HG02642 (cell line): ENCODE measurements at regions not wholly inside any gene's neighbourhood (a gene's known extent, or its start where the extent isn't known, plus 50 kb on each side); places are given as distances from the start of the nearest gene placed in this dataset.

Experiments
- ATAC-seq: cut with Tn5 transposase; IDR thresholded peaks from one replicate; pipeline ENCODE4 v1.9.1; 2021; ENCODE audit warnings: mild to moderate bottlenecking; ENCODE audit not compliant: unreplicated experiment, poor library complexity

GRCh38 chr5:71939452-71940230 lies 167.6 kb upstream of the MAP1B start:
- ATAC-seq: no peak

- ATAC-seq: no peak
Measured at GRCh38 chr5:71943874-71944273, 163.4 kb upstream of the MAP1B start.

GRCh38 chr5:71945436-71945835 lies 161.8 kb upstream of the MAP1B start:
- no peak for ATAC-seq

- ATAC-seq: no peak
Measured at GRCh38 chr5:71946343-71947030, 160.8 kb upstream of the MAP1B start.

DNA sequence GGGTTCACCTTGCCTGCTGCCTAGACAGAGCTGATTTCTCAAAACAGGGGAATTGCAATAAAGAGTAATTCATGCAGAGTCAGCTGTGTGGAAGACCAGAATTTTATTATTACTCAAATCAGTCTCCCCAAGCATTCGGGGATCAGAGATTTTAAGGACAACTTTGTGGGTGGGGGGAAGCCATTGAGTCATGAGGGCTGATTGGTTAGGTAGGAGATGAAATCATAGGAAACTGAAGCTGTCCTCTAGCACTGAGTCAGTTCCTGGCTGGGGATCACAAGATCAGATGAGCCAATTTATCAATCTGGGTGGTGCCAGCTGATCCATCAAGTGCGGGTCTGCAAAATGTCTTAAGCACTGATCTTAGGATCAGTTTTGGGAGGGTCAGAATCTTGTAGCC lies 159.1 kb upstream of the MAP1B start:
- no peak for ATAC-seq

DNA sequence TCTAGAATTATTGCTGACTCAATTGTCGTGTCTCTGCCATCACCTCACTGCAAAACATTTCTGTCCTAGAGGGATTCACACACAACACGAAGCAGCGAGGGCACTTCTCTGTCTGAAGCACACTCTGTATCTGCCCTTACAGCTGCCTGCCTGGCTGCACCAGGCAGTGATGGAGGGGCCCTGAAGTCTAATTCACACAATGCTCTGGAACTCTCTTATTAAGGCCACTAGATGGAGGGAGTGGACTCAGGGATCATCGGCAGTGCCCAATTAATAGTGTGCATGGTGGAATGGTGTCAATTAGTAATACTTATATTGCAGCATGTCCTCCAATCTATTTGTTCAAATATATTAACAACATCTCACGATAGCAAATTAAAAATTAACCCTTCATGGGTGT lies 157.5 kb upstream of the MAP1B start:
- no peak for ATAC-seq

DNA sequence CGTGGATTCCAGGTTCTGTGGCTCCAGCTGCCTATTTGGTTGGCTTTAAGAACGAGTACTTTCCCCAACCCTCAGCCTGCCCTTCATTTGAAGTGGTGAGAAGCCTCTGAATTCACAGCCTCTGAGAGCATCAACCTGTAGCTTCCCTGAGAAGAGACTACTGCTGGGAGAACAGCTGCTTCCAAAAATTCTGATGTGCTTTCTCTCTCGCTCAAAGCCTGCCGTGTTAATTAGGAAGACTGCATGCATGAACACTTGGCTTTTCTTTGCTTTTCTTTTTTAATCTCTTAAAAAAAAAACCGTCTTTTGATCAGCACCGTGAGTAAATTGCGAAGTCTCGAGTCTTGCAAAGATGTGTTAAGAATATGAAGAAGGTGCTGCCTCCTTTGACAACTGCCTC lies 153.4 kb upstream of the MAP1B start:
- ATAC-seq: no peak

DNA sequence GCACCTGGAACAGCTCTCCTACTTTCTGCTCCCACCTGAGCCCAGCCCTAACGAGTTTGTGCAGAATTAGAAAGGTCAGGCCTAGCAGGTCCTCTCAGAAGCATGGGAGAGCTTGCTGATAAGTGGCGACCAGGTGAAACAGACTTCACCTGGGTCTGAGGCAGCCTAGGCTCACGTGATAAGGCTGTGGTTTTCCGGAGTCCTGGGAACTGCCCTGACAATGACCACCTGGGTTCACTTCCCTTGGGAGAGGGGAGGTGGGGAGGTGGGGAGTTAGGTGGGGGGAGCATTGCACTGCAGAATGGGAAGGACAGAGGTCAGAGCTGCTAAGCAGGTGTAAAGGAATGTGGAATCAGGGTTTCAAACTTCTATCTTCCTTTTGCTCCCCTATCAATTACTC lies 152.9 kb upstream of the MAP1B start:
- no peak for ATAC-seq

- no peak for ATAC-seq
Measured at GRCh38 chr5:71955723-71956122, 151.6 kb upstream of the MAP1B start.

- ATAC-seq: no peak
Measured at GRCh38 chr5:71957292-71957898, 149.9 kb upstream of the MAP1B start.

- no peak for ATAC-seq
Measured at GRCh38 chr5:71960195-71960594, 147.1 kb upstream of the MAP1B start.

GRCh38 chr5:71961786-71962185 lies 145.5 kb upstream of the MAP1B start:
- ATAC-seq: no peak

DNA sequence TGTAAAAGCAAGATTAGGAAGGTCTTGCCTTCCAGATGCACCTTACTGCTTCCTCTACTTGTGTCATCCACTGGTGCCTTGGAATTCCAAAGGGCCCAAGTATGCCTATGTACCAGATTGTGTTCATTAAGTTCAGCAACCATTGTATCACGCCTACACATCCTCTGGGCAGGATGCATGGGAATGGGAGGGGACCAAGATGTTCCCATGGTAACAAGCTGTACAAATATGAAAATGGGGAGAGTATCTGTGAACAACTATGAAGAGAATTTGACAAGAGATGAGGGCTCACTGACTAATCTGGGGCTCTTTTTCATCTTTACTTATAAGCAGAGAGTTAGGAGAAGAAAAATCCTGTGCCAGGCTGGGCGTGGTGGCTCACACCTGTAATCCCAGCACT lies 137.8 kb upstream of the MAP1B start:
- no peak for ATAC-seq

GRCh38 chr5:71971862-71972261 lies 135.4 kb upstream of the MAP1B start:
- ATAC-seq: no peak

DNA sequence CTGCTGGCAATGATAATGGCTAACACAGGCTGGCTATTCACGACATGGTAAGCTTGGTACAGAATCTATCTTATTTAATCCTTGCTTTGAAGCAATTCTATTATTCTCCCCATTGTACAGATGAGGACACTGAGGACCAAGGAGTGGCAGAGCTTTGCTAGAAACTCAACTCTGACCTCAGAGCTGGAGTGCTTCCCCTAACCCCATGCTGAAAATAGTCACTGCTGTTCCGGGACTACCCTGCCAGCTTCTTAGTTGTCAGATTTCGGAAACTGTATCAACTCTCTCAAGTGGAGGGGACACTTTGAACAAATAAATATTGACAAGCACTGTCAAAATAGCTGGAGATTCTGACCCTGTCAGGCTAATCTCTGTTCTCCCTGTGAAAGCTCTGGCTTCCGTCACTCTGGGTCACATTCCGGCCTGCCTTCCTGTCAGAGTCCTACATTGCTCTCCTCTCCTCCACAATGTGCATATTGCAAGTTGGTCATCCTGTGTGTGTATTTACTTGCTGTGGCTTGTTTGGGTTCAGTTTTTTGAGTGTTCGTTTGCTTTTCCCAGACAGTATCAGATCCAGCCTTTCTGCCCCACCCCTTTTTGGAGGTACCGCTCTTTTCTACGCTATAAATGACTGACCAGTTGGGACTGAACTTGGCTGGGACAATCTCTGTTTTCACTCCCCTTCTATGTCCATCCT lies 134.3 kb upstream of the MAP1B start:
- no peak for ATAC-seq

DNA sequence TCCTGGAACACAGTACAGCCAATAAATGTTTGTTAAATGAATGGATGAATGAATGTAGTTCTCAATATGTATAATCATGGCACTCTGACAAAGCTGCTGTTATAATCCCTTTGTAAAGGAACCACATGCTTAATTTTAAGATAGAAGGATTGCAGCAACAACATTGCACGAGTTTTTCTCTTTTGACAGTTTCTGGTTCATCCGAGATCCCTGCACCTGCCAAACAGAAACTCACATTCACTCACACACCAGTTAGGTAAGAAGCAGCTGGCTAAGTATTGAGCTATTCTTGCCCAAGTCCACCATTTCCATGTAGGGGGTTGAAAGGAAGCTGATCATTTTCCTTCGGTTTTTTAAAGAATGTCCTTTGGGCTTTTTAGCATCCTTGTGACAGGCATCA lies 133.7 kb upstream of the MAP1B start:
- no peak for ATAC-seq

GRCh38 chr5:71974165-71974564 lies 133.1 kb upstream of the MAP1B start:
- no peak for ATAC-seq

- no peak for ATAC-seq
Measured at GRCh38 chr5:71974622-71975021, 132.7 kb upstream of the MAP1B start.

DNA sequence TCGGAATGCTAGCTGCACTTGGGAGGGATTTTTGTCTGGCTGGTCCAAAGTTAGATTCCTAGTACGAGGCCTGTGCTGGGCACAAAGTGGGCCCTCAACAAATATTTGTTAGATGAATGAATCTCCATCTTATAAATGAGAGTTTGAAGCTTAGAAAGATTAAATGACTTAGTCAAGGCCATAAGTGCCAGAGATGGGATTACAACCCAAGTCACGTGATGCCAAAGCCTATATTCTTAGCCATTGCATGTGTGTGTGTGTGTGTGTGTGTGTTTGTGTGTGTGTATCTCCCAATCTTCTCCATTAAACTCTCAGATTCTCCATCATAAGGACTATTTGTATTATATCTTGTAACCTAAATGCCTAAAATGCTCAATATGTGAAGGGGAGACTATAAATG lies 130.8 kb upstream of the MAP1B start:
- no peak for ATAC-seq

DNA sequence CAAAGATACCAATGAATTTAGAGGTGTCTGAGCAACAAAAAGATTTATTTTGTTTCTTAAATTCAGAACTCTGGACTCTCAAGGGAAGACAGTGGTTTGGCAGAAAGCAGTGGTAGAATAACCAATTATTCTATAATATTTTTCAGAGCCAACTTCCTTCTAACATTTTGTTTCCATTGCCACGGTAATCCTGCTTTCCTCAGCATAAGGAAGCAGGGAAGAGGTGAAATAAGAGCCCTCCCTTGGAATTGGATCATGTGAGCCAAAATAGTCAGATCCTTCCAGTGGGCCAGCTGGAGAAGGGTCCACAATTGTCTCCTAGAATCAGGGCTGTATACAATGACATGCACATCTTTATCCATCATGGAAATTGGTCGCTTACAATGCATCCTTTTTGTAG lies 130.0 kb upstream of the MAP1B start:
- no peak for ATAC-seq

GRCh38 chr5:71978216-71978615 lies 129.1 kb upstream of the MAP1B start:
- ATAC-seq: no peak
